Activated naive CD8-positive, alpha-beta T cell treated with anti-CD3 and anti-CD28 coated beads, Interleukin-2, amount 50 U/mL, for 24 hours (primary cell): ENCODE measurements at regions not wholly inside any gene's neighbourhood (a gene's known extent, or its start where the extent isn't known, plus 50 kb on each side); places are given as distances from the start of the nearest gene placed in this dataset.

Source experiments
- ATAC-seq: fragments of 150-1000 bp; cut with Tn5 transposase; one replicate; pipeline ENCODE4 v1.10.0; 2021
- DNase-seq: peaks from one replicate; pipeline ENCODE4 v3.0.0; 2021
- H3K27ac Mint-ChIP-seq: one replicate; pipeline ENCODE4 v1.8.0; 2021; ENCODE audit warnings: mild to moderate bottlenecking, mixed read lengths
- H3K27me3 Mint-ChIP-seq: one replicate; pipeline ENCODE4 v1.8.0; 2021; ENCODE audit warnings: mixed read lengths
- H3K36me3 Mint-ChIP-seq: one replicate; pipeline ENCODE4 v1.8.0; 2021; ENCODE audit warnings: low read depth, mixed read lengths
- H3K4me1 Mint-ChIP-seq: one replicate; pipeline ENCODE4 v1.8.0; 2021; ENCODE audit warnings: mixed read lengths
- H3K4me3 Mint-ChIP-seq: one replicate; pipeline ENCODE4 v1.8.0; 2021; ENCODE audit warnings: mild to moderate bottlenecking, moderate library complexity, mixed read lengths
- H3K9me3 Mint-ChIP-seq: one replicate; pipeline ENCODE4 v1.8.0; 2021; ENCODE audit warnings: mixed read lengths

GRCh38 chr13:95452375-95452774, 100.1 kb upstream of the CLDN10 start:
- no peak overlapping the region for H3K27ac Mint-ChIP-seq
- H3K4me1 Mint-ChIP-seq, result peaks cover 14% of the 10 kb centered on the region
- H3K27me3 Mint-ChIP-seq, result peaks cover 15% of the 10 kb centered on the region
- DNase-seq (no peak), ATAC-seq (no peak)
- no peaks in the 10 kb centered on the region for H3K36me3 Mint-ChIP-seq
- H3K9me3 Mint-ChIP-seq, result no peaks in the 10 kb centered on the region
- H3K4me3 Mint-ChIP-seq, result no peak overlapping the region

GRCh38 chr13:95455782-95456181, 96.7 kb upstream of the CLDN10 start:
- DNase-seq, result no peak
- no peak for ATAC-seq
- Mint-ChIP-seq H3K36me3 (peaks cover 8% of the 10 kb centered on the region), H3K27me3 (peaks cover 13% of the 10 kb centered on the region), H3K9me3 (peaks cover 27% of the 10 kb centered on the region), H3K27ac (no peak overlapping the region), H3K4me1 (peaks cover 21% of the 10 kb centered on the region), H3K4me3 (no peak overlapping the region)

- Mint-ChIP-seq H3K9me3 (peaks cover 27% of the 10 kb centered on the region), H3K27ac (no peak overlapping the region), H3K27me3 (peaks cover 7% of the 10 kb centered on the region), H3K4me3 (no peak overlapping the region), H3K4me1 (peaks cover 21% of the 10 kb centered on the region), H3K36me3 (peaks cover 8% of the 10 kb centered on the region)
- ATAC-seq, result no peak
- DNase-seq, result no peak
Observed at GRCh38 chr13:95456815-95457214, 95.7 kb upstream of the CLDN10 start.

GRCh38 chr13:95457294-95457693, 95.2 kb upstream of the CLDN10 start:
- Mint-ChIP-seq H3K36me3 (peaks cover 8% of the 10 kb centered on the region), H3K9me3 (peaks cover 27% of the 10 kb centered on the region), H3K27me3 (peaks cover 5% of the 10 kb centered on the region), H3K4me1 (peaks cover 21% of the 10 kb centered on the region), H3K27ac (no peak overlapping the region), H3K4me3 (no peak overlapping the region)
- peak; percentile 98 for ATAC-seq
- DNase-seq, result no peak

- peaks cover 25% of the 10 kb centered on the region for H3K9me3 Mint-ChIP-seq
- ATAC-seq (no peak), DNase-seq (no peak)
- H3K36me3 Mint-ChIP-seq, result peaks cover 8% of the 10 kb centered on the region
- peaks cover 2% of the 10 kb centered on the region for H3K27me3 Mint-ChIP-seq
- peaks cover 2% of the 10 kb centered on the region for H3K4me1 Mint-ChIP-seq
- H3K27ac Mint-ChIP-seq, result no peak overlapping the region
- no peak overlapping the region for H3K4me3 Mint-ChIP-seq
Observed at GRCh38 chr13:95462801-95463200, 89.7 kb upstream of the CLDN10 start.

GRCh38 chr13:95463531-95463930, 89.0 kb upstream of the CLDN10 start:
- DNase-seq (no peak), ATAC-seq (no peak)
- Mint-ChIP-seq H3K9me3 (peaks cover 17% of the 10 kb centered on the region), H3K4me1 (no peaks in the 10 kb centered on the region), H3K27me3 (peaks cover 2% of the 10 kb centered on the region), H3K4me3 (no peak overlapping the region), H3K36me3 (peaks cover 4% of the 10 kb centered on the region), H3K27ac (no peak overlapping the region)

- DNase-seq (no peak), ATAC-seq (no peak)
- H3K4me3 Mint-ChIP-seq, result no peak overlapping the region
- H3K4me1 Mint-ChIP-seq, result no peaks in the 10 kb centered on the region
- peaks cover 2% of the 10 kb centered on the region for H3K27me3 Mint-ChIP-seq
- H3K36me3 Mint-ChIP-seq, result no peaks in the 10 kb centered on the region
- H3K9me3 Mint-ChIP-seq, result no peaks in the 10 kb centered on the region
- no peak overlapping the region for H3K27ac Mint-ChIP-seq
Observed at GRCh38 chr13:95470574-95471366, 81.8 kb upstream of the CLDN10 start.

GRCh38 chr13:95471960-95472359, 80.6 kb upstream of the CLDN10 start:
- Mint-ChIP-seq H3K4me3 (no peak overlapping the region), H3K9me3 (no peaks in the 10 kb centered on the region), H3K4me1 (no peaks in the 10 kb centered on the region), H3K27ac (no peak overlapping the region), H3K36me3 (no peaks in the 10 kb centered on the region), H3K27me3 (no peaks in the 10 kb centered on the region)
- DNase-seq (no peak), ATAC-seq (no peak)

GRCh38 chr13:95474992-95475391, 77.5 kb upstream of the CLDN10 start:
- Mint-ChIP-seq H3K27ac (no peak overlapping the region), H3K9me3 (no peaks in the 10 kb centered on the region), H3K4me3 (no peak overlapping the region), H3K4me1 (peaks cover 13% of the 10 kb centered on the region), H3K27me3 (peaks cover under 1% of the 10 kb centered on the region), H3K36me3 (no peaks in the 10 kb centered on the region)
- DNase-seq, result no peak
- no peak for ATAC-seq

- Mint-ChIP-seq H3K36me3 (no peaks in the 10 kb centered on the region), H3K4me3 (no peak overlapping the region), H3K27ac (no peak overlapping the region), H3K4me1 (peaks cover 28% of the 10 kb centered on the region), H3K9me3 (no peaks in the 10 kb centered on the region), H3K27me3 (peaks cover 3% of the 10 kb centered on the region)
- no peak for DNase-seq
- no peak for ATAC-seq
Observed at GRCh38 chr13:95477187-95477586, 75.3 kb upstream of the CLDN10 start.

GRCh38 chr13:95479731-95480130, 72.8 kb upstream of the CLDN10 start:
- Mint-ChIP-seq H3K4me3 (no peak overlapping the region), H3K27me3 (peaks cover 3% of the 10 kb centered on the region), H3K27ac (no peak overlapping the region), H3K36me3 (no peaks in the 10 kb centered on the region), H3K4me1 (peaks cover 28% of the 10 kb centered on the region), H3K9me3 (no peaks in the 10 kb centered on the region)
- ATAC-seq (no peak), DNase-seq (no peak)

- ATAC-seq (peak; percentile 65), DNase-seq (peak; percentile 22)
- H3K36me3 Mint-ChIP-seq, result no peaks in the 10 kb centered on the region
- no peaks in the 10 kb centered on the region for H3K9me3 Mint-ChIP-seq
- peaks cover 3% of the 10 kb centered on the region for H3K27me3 Mint-ChIP-seq
- H3K27ac Mint-ChIP-seq, result no peak overlapping the region
- H3K4me1 Mint-ChIP-seq, result peaks cover 28% of the 10 kb centered on the region
- no peak overlapping the region for H3K4me3 Mint-ChIP-seq
Observed at GRCh38 chr13:95480131-95480545, 72.4 kb upstream of the CLDN10 start.

- peaks cover 28% of the 10 kb centered on the region for H3K4me1 Mint-ChIP-seq
- H3K27ac Mint-ChIP-seq, result no peak overlapping the region
- no peak overlapping the region for H3K4me3 Mint-ChIP-seq
- ATAC-seq (no peak), DNase-seq (no peak)
- no peaks in the 10 kb centered on the region for H3K9me3 Mint-ChIP-seq
- H3K27me3 Mint-ChIP-seq, result peaks cover 3% of the 10 kb centered on the region
- H3K36me3 Mint-ChIP-seq, result no peaks in the 10 kb centered on the region
Observed at GRCh38 chr13:95480791-95481780, 71.4 kb upstream of the CLDN10 start.

- no peaks in the 10 kb centered on the region for H3K36me3 Mint-ChIP-seq
- H3K4me3 Mint-ChIP-seq, result no peak overlapping the region
- ATAC-seq (no peak), DNase-seq (no peak)
- peaks cover 3% of the 10 kb centered on the region for H3K27me3 Mint-ChIP-seq
- no peaks in the 10 kb centered on the region for H3K9me3 Mint-ChIP-seq
- H3K27ac Mint-ChIP-seq, result no peak overlapping the region
- peaks cover 20% of the 10 kb centered on the region for H3K4me1 Mint-ChIP-seq
Observed at GRCh38 chr13:95484052-95484451, 68.5 kb upstream of the CLDN10 start.

- DNase-seq (no peak), ATAC-seq (no peak)
- no peak overlapping the region for H3K4me3 Mint-ChIP-seq
- no peak overlapping the region for H3K27ac Mint-ChIP-seq
- H3K27me3 Mint-ChIP-seq, result peaks cover 3% of the 10 kb centered on the region
- no peaks in the 10 kb centered on the region for H3K36me3 Mint-ChIP-seq
- H3K9me3 Mint-ChIP-seq, result peaks cover 2% of the 10 kb centered on the region
- peaks cover 15% of the 10 kb centered on the region for H3K4me1 Mint-ChIP-seq
Observed at GRCh38 chr13:95485045-95485517, 67.4 kb upstream of the CLDN10 start.
